DND-41 (cell line): ENCODE measurements at regions not wholly inside any gene's neighbourhood (a gene's known extent, or its start where the extent isn't known, plus 50 kb on each side); places are given as distances from the start of the nearest gene placed in this dataset.

Experiments
- ATAC-seq: fragments of 200-7000 bp; cut with Tn5 transposase; 3 replicates; pipeline ENCODE4 v1.9.1; 2021; ENCODE audit warnings: low read depth; ENCODE audit not compliant: insufficient read depth
- DNase-seq: peaks from one replicate; pipeline ENCODE4 v3.0.0-alpha.2; 2020
- H2AFZ ChIP-seq: 2 replicates; pipeline ENCODE4 v1.6.0; 2012; ENCODE audit warnings: low read depth, low read length
- H3K27ac ChIP-seq: 2 replicates; pipeline ENCODE4 v1.5.1; 2012; ENCODE audit warnings: low read length, inconsistent platforms
- H3K27me3 ChIP-seq: fragments of 200-600 bp; sonication (generic); 2 replicates; pipeline ENCODE4 v1.6.0; 2012; ENCODE audit warnings: low read length, mild to moderate bottlenecking, inconsistent platforms; ENCODE audit not compliant: insufficient read depth, poor library complexity
- H3K36me3 ChIP-seq: 2 replicates; pipeline ENCODE4 v1.5.1; 2012; ENCODE audit warnings: low read length, inconsistent platforms; ENCODE audit not compliant: insufficient read depth
- H3K4me1 ChIP-seq: 2 replicates; pipeline ENCODE4 v1.5.1; 2012; ENCODE audit warnings: mild to moderate bottlenecking, low read length; ENCODE audit not compliant: insufficient read depth
- H3K4me2 ChIP-seq: 2 replicates; pipeline ENCODE4 v1.6.0; 2012; ENCODE audit warnings: mild to moderate bottlenecking, moderate library complexity, low read length, inconsistent platforms; ENCODE audit not compliant: insufficient read depth
- H3K4me3 ChIP-seq, 2 experiments: fragments of 200-600 bp in 1 of 2; shearing (Covaris generic) in 1 of 2; 2 replicates each; pipeline ENCODE4 v1.5.1; 2012 to 2016; ENCODE audit warnings: inconsistent platforms in 2 of 2, low read length in 2 of 2, mild to moderate bottlenecking in 2 of 2, low read depth in 1 of 2, moderate library complexity in 1 of 2
- H3K79me2 ChIP-seq: 2 replicates; pipeline ENCODE4 v1.6.0; 2012; ENCODE audit warnings: low read length, inconsistent platforms; ENCODE audit not compliant: insufficient read depth
- H3K9ac ChIP-seq: 2 replicates; pipeline ENCODE4 v1.6.0; 2012; ENCODE audit warnings: low read depth, mild to moderate bottlenecking, inconsistent platforms, low read length, moderate library complexity
- H3K9me3 ChIP-seq: 2 replicates; pipeline ENCODE4 v1.5.1; 2012; ENCODE audit warnings: low read length, moderate library complexity, mild to moderate bottlenecking, inconsistent platforms; ENCODE audit not compliant: insufficient read depth, severe bottlenecking
- H4K20me1 ChIP-seq: 2 replicates; pipeline ENCODE4 v1.6.0; 2012; ENCODE audit warnings: low read length; ENCODE audit not compliant: insufficient read depth
- EZH2 ChIP-seq: IDR thresholded peaks from 3 replicates; pipeline ENCODE4 v1.6.1; 2012; ENCODE audit warnings: borderline replicate concordance, low read depth, mild to moderate bottlenecking, moderate library complexity, low read length, inconsistent platforms; ENCODE audit not compliant: severe bottlenecking
- TF ChIP-seq, protein P1 (sequence below): IDR thresholded peaks from 2 replicates; pipeline ENCODE4 v1.5.1; 2012; ENCODE audit warnings: borderline replicate concordance, low read length, moderate library complexity, mild to moderate bottlenecking; ENCODE audit not compliant: poor library complexity, severe bottlenecking; ENCODE audit errors: extremely low read depth

DNA sequence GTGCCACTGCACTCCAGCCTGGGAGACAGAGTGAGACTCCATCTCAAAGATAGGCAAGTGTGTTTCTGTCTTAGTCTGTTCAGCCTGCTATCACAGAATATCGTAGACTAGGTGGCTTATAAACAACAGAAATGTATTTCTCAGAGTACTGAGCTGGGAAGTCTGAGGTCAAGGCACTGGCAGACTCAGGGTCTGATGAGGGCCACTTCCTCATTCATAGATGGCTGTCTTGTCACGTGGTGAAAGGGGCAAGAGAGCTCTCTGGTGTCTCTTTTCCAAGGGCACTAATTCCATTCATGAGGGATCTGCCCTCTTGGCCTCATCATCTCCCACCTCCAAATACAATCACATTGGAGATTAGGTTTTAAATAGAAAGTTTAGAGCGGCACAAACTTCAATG is 95.6 kb upstream of the PHACTR3 start:
- H3K27ac ChIP-seq, result no peak overlapping the region
- TF ChIP-seq, protein P1, sequence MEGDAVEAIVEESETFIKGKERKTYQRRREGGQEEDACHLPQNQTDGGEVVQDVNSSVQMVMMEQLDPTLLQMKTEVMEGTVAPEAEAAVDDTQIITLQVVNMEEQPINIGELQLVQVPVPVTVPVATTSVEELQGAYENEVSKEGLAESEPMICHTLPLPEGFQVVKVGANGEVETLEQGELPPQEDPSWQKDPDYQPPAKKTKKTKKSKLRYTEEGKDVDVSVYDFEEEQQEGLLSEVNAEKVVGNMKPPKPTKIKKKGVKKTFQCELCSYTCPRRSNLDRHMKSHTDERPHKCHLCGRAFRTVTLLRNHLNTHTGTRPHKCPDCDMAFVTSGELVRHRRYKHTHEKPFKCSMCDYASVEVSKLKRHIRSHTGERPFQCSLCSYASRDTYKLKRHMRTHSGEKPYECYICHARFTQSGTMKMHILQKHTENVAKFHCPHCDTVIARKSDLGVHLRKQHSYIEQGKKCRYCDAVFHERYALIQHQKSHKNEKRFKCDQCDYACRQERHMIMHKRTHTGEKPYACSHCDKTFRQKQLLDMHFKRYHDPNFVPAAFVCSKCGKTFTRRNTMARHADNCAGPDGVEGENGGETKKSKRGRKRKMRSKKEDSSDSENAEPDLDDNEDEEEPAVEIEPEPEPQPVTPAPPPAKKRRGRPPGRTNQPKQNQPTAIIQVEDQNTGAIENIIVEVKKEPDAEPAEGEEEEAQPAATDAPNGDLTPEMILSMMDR, result no peak
- no peak for TF ChIP-seq EZH2
- H2AFZ ChIP-seq, result no peak overlapping the region
- H3K79me2 ChIP-seq, result no peaks in the 10 kb centered on the region
- H3K9me3 ChIP-seq, result no peaks in the 10 kb centered on the region
- H3K4me1 ChIP-seq, result no peaks in the 10 kb centered on the region
- H3K4me3 ChIP-seq, result no peak overlapping the region
- H3K4me2 ChIP-seq, result no peak overlapping the region
- no peak overlapping the region for H3K9ac ChIP-seq
- H3K27me3 ChIP-seq, result peaks cover 3% of the 10 kb centered on the region
- no peak for ATAC-seq
- H4K20me1 ChIP-seq, result no peaks in the 10 kb centered on the region
- H3K36me3 ChIP-seq, result no peaks in the 10 kb centered on the region
- no peak for DNase-seq

DNA sequence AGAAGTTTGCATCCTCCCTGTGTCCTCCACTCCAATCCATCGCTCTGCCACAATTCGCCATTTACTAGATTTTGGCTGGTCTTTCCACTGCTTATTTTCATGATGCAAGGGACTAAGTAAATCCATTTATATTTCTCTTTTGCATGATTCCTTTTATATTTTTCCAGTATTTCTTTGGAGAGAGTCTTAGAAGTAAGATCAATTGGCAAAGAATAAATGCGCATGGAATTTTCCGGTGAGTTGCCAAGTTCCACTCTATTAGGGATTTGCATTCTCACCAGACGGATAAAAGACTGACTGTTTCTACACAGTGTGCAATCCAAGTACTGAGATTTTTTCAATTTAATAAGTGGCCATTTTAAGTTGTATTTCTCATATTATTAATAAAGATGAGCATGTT is 91.7 kb upstream of the PHACTR3 start:
- Histone ChIP-seq H3K27ac (no peak overlapping the region), H2AFZ (no peak overlapping the region), H4K20me1 (no peaks in the 10 kb centered on the region), H3K4me1 (no peaks in the 10 kb centered on the region), H3K79me2 (no peaks in the 10 kb centered on the region), H3K4me2 (no peak overlapping the region), H3K36me3 (no peaks in the 10 kb centered on the region), H3K27me3 (peaks cover 3% of the 10 kb centered on the region), H3K9me3 (no peaks in the 10 kb centered on the region), H3K4me3 (no peak overlapping the region), H3K9ac (no peak overlapping the region)
- DNase-seq, result no peak
- ATAC-seq, result no peak
- TF ChIP-seq, protein P1, result no peak
- TF ChIP-seq EZH2, result no peak

DNA sequence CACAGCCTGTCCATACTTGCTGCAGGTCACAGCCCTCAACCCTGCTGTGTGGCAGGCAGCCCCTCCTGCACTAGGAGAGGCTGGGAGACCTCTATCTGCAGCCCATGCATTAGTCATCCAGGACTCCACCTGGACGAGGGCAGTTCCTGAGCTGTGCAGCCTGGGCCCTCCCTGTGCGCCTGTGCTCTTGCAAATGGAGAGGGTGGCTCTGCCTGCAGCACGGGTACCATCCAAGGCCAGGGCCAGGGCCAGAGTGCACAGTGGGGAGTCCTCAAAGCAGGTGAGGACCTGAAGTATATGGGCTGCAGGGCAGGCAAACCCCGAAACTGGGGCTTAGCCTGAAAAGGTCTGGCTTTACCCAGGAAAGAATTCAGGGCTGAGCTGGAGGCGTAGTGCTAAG is 89.8 kb upstream of the PHACTR3 start:
- no peaks in the 10 kb centered on the region for H4K20me1 ChIP-seq
- peaks cover 11% of the 10 kb centered on the region for H3K27me3 ChIP-seq
- no peaks in the 10 kb centered on the region for H3K36me3 ChIP-seq
- no peaks in the 10 kb centered on the region for H3K79me2 ChIP-seq
- no peak overlapping the region for H3K9ac ChIP-seq
- no peak overlapping the region for H2AFZ ChIP-seq
- TF ChIP-seq, protein P1, result no peak
- no peak for TF ChIP-seq EZH2
- ATAC-seq (no peak), DNase-seq (no peak)
- H3K27ac ChIP-seq, result no peak overlapping the region
- no peaks in the 10 kb centered on the region for H3K9me3 ChIP-seq
- no peaks in the 10 kb centered on the region for H3K4me1 ChIP-seq
- no peak overlapping the region for H3K4me3 ChIP-seq
- no peak overlapping the region for H3K4me2 ChIP-seq
